DOHH2 (cell line): ENCODE measurements at regions not wholly inside any gene's neighbourhood (a gene's known extent, or its start where the extent isn't known, plus 50 kb on each side); places are given as distances from the start of the nearest gene placed in this dataset.

ENCODE experiments used
- CTCF ChIP-seq: fragments of 200-600 bp; sonication (generic); IDR thresholded peaks from one replicate; pipeline ENCODE4 v1.5.1; 2014; ENCODE audit warnings: antibody characterized with exemption, mild to moderate bottlenecking, low read depth, low read length; ENCODE audit not compliant: poor library complexity, severe bottlenecking
- EZH2phosphoT487 ChIP-seq: fragments of 200-600 bp; sonication (generic); IDR thresholded peaks from 2 replicates; pipeline ENCODE4 v1.6.1; 2017; ENCODE audit warnings: borderline replicate concordance, mild to moderate bottlenecking, antibody characterized with exemption, low read length, moderate library complexity, mixed read lengths

DNA sequence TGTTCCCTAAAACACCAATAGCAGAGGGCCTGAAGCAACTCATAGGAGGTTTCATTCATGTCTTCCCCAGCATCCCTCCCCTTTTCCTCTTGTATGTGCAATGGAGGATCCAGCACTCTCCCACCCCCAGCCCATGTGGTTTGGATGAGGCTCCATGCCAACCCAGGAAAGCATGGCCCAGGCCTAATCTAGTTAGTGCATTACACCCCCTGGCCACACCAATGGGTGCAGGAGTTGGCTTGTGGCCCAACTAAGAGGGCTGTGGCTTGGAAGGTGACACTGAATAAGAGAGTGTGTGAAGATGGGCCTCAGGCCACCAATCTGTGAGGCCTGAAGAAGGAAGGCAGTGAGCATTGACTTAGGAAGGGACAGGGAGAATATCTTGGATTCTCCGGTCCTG lies 70.8 kb upstream of the SMIM23 start:
- TF ChIP-seq CTCF (no peak), EZH2phosphoT487 (no peak)
